ENCODE measurements at regions not wholly inside any gene's neighbourhood (a gene's known extent, or its start where the extent isn't known, plus 50 kb on each side); places are given as distances from the start of the nearest gene placed in this dataset.
"Not testable (repeated sequence)": the region's sequence is repeated elsewhere in the genome, so short reads cannot be mapped to it uniquely, and the experiment has no call there.

DNA sequence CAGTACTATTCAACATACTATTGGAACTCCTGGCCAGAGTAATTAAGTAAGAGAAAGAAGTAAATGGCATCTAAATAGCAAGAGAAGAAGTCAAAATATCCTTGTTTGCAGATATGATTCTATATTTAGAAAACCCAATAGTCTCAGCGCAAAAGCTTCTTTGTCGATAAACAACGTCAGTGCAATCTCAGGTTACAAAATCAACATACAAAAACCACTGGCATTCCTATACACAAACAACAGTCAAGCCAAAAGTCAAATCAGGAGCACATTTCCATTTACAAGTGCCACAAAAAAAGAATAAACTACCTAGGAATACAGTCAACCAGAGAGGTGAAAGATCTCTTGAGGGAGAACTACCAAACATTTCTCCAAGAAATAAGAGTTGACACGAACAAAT lies 1901.9 kb upstream of the ACO1 start:
- DNase-seq, result no peak

GRCh38 chr9:30484690-30485089 lies 1899.8 kb upstream of the ACO1 start:
- no peak for DNase-seq

DNA sequence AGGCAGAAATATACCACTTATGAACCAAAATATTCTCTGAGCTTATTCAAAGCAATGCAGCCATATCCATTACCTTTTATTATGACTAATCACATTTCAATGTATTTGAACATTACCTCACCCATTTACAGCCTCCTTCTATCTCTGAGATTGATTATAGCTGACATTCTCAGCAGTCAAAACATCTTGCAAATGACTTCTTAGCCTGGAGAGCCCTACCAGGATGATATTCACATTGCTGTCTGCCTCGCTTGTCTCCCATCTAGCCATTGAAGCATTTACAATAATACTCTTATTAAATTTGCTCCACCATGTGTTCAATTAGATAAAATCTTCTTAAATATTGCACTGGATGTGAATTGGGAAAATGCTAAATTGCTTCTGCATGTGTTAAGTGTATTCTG lies 1879.9 kb upstream of the ACO1 start:
- DNase-seq, result no peak

DNA sequence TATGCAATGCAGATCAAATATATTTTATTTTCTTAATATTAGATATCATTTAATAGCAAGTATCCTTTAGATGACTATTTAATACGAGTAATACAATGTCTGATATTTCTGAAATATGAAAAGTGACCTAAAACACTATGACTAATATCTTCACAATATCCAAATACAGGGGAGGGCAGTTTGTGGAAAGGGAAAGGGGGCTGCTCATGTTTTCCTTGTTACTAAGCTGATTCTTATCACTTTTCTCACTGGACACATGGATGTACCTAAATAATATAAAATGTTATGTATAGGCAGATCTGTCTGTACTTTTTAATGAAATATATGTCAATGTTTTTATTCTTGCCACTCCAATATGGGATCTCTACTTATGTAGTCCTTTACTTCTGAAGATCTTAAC lies 1879.1 kb upstream of the ACO1 start:
- DNase-seq, result no peak

- no peak for DNase-seq
Measured at GRCh38 chr9:30506749-30507148, 1877.7 kb upstream of the ACO1 start.

DNA sequence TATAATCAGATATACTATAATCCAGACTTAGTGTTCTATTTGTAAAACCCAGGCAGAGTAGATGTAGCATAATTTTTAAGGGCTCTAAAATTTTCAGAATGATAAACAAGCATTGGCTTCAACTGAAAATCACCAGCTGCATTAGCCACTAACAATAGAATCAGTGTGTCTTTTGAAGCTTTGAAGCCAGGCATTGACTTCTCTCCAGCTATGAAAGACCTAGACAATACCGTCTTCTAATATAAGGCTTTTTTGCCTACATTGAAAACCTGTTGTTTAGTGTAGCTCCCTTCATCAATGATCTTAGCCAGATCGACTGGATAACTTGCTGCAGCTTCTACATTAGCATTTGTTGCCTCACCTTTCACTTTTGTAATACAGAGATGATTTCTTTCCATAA lies 1877.3 kb upstream of the ACO1 start:
- no peak for DNase-seq

DNA sequence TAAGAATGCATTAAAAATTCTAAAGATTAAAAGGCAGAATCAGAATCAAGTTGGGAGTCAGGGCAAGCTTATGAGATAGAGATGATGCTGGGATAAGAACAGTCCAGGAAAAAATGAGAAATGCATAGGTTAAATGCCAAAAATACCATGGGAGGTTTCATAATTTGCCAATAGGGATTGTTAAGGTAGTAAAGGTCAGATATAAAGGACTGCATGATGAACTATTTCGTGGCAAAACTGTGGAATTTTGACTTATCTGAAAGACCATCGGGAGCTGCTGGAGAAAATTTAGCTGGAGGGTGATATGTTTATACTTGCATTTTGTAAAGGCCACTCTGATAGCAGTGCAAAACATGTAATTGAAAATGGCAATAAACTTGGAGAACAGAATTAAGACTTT lies 1872.8 kb upstream of the ACO1 start:
- DNase-seq, result no peak

GRCh38 chr9:30519166-30519565 lies 1865.3 kb upstream of the ACO1 start:
- DNase-seq, result no peak

DNA sequence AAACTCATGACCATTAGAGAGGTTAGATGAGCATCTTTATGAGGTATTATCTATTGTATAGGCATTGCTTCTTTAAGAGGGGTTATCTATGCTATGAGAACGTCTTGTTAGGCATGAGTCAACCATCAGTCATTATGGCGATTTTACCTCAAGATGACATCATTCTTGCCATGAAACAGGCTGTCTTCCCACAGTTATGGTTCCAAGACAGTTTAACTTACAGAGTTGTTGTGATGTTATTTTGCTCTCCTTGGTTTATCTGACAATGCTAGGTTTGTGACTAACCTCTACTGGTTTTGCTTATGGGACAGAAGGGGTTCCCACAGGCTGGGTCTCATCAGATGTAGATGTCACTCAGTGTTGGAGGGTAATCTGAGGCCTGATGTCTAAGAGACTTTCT lies 1864.7 kb upstream of the ACO1 start:
- no peak for DNase-seq

DNA sequence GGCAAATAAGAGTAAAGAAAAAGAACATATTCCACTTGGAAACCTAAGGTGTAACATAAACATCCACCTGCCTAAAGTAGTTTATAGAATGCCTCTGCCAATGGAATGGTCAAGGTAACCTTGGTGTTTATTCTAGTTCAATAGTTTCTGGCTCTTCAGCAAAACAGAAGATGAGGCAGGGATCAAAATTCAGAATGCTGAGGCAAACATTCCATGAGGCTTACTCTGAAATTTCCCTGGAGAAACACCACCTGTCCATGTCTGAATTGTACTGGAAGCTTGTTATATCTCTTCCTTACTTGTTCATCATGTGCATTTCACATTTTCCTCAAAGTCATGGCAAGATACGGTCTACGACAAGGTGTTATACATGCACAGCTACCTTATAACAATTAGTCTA lies 1862.4 kb upstream of the ACO1 start:
- DNase-seq, result no peak

GRCh38 chr9:30522486-30522885 lies 1862.0 kb upstream of the ACO1 start:
- DNase-seq, result no peak

DNA sequence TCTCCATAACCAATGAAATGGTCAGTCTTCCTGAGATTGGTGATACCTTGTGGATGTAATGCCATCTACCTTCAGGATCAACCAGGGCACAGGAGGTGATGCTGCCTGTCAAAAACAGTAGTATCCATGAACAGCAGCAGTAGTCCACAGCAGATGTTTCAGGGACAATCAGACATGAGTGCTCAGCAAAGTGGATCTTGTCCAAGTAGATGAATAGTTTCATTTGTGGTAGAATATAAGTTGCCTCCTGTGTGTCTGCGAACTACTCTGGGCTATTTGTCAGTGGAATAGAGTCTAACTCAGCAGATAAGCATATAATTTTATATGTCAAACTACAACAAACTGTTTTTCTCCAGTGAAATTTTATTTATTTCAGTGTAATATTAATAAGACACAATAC lies 1860.1 kb upstream of the ACO1 start:
- no peak for DNase-seq

- no peak for DNase-seq
Measured at GRCh38 chr9:30534455-30534854, 1850.0 kb upstream of the ACO1 start.

- DNase-seq, result no peak
Measured at GRCh38 chr9:30534896-30535295, 1849.5 kb upstream of the ACO1 start.

- no peak for DNase-seq
Measured at GRCh38 chr9:30536494-30536893, 1847.9 kb upstream of the ACO1 start.

DNA sequence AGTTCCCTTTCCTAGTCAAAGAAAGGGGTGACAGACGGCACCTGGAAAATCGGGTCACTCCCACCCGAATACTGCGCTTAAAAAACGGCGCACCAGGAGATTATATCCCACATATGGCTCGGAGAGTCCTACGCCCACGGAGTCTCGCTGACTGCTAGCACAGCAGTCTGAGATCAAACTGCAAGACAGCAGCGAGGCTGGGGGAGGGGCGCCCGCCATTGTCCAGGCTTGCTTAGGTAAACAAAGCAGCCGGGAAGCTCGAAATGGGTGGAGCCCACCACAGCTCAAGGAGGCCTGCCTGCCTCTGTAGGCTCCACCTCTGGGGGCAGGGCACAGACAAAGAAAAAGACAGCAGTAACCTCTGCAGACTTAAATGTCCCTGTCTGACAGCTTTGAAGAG lies 1844.7 kb upstream of the ACO1 start:
- DNase-seq, result not testable (repeated sequence)

DNA sequence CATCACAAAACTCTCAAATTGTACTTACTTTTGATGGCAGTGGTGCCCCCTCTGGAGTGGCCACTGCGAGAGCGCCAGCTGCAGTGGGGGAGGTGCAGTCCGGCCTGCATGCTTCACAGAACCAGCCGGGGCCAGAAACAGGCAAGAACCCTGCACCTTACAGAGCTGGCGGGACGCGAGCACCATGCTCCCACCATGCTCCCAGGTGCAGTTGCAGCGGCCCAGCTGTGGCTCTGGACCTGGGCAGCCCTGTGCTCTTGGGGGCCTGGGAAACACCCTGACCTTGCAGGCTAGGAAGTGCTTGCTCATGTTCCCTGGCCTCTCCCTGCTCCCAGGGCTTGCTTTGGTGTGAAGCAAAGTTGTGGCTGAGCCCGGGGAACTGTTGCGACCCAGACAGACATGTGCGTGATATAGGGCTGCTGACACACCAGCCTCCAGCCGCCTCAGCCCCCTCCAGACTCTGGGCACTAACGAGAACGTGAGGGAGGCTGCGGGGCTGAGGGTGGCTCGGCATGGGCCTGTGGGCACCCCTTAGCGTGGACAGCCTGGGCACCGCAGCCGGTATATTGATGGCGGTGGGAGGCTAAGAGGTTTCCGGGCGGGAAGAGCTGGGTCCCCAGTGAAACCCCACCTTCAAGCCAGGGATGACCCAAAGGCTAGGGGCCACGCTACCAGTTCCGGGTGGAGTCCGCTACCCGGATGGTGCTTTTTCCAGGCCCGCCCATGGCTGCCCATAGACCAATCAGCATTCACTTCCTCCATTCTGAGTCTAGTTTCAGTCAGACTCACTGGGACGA lies 1809.9 kb upstream of the ACO1 start:
- no peak for DNase-seq

- DNase-seq, result no peak
Measured at GRCh38 chr9:30575218-30575617, 1809.2 kb upstream of the ACO1 start.

- DNase-seq, result no peak
Measured at GRCh38 chr9:30575691-30576090, 1808.8 kb upstream of the ACO1 start.

GRCh38 chr9:30579810-30580209 lies 1804.6 kb upstream of the ACO1 start:
- no peak for DNase-seq

DNA sequence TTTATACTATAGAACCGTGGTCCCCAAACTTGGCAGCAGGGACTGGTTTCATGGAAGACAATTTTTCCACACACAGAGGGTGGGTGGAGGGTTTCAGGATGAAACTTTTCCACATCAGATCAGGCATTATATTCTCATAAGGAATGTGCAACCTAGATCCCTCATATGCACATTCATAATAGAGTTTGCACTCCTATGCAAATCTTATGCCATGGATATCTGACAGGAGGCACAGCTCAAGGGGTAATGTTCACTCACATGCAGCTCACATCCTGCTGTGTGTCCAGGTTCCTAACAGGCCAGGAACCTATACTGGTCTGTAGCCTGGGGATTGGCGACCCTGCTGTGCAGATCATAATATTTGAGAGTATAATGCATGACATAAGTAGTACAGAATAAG lies 1802.2 kb upstream of the ACO1 start:
- no peak for DNase-seq

GRCh38 chr9:30584559-30584958 lies 1799.9 kb upstream of the ACO1 start:
- DNase-seq, result no peak

DNA sequence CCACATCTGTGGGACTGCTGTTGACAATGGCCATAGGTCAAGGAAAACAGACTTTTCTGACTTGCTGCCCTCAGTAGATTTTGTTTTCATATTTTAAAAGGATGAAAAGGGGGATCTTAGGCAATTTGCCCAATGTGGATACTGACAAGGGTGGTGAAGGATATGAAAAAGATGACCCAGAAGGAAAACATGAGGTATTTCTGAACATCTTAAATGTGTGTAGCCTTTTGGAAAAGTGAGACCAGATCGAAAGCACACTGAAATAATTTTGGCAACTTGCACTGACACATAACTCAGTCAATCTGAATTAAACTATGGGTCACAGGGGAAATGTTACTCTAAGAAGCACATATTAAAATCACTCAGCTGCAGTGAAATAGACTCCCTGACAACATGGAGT lies 1793.0 kb upstream of the ACO1 start:
- DNase-seq, result no peak

DNA sequence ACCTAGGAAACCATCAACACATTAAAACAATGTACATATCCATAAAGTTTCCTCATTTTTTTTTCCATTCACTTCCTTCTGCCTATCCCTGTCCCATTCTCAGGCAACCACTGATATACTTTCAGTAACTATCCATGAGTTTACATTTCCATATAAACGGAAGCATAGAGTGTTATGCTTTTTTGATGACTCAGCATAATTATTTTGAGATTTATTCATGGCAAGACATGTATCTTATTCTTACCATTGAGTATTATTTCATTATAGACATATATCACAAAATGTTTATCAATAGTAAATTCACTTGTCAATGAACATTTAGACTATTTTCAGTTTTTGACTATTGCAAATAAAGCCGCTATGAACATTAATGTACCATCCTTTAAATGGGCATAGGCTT lies 1786.8 kb upstream of the ACO1 start:
- no peak for DNase-seq

DNA sequence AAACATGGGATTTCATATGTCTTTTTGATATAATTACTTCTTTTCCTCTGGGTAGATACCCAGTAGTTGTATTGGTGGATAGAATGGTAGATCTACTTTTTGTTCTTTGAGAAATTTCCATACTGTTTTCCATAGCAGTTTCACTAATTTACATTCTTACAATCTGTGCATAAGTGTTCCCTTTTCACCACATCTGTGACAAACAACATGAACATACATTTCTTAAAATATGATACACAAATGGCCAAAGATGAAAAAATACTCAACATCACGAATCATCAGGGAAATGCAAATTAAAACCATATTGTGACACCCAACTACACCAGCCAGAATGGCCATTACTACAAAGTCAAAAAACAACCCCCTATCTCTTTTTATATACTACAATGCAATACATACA lies 1778.5 kb upstream of the ACO1 start:
- no peak for DNase-seq
